NCI-H1694 (cell line): ENCODE measurements at regions not wholly inside any gene's neighbourhood (a gene's known extent, or its start where the extent isn't known, plus 50 kb on each side); places are given as distances from the start of the nearest gene placed in this dataset.

ENCODE experiments used
- DNase-seq: peaks from one replicate; lab custom pipeline; 2025; lab: John Stamatoyannopoulos, UW

- DNase-seq = no peak
These were observed 669.0 kb upstream of the RBFOX1 start for GRCh38 chr16:6663668-6664067.

- no peak for DNase-seq
These were observed 675.9 kb upstream of the RBFOX1 start for GRCh38 chr16:6656760-6657159.

GRCh38 chr16:6646891-6647290, 685.8 kb upstream of the RBFOX1 start:
- DNase-seq = no peak

- no peak for DNase-seq
These were observed 686.7 kb upstream of the RBFOX1 start for GRCh38 chr16:6645768-6646568.

GRCh38 chr16:6644916-6645315, 687.7 kb upstream of the RBFOX1 start:
- no peak for DNase-seq

- DNase-seq = peak; percentile 59
These were observed 689.5 kb upstream of the RBFOX1 start for GRCh38 chr16:6643080-6643686.

- no peak for DNase-seq
These were observed 690.4 kb upstream of the RBFOX1 start for GRCh38 chr16:6642271-6642670.

GRCh38 chr16:6641091-6641490, 691.6 kb upstream of the RBFOX1 start:
- DNase-seq = peak; percentile 25

- no peak for DNase-seq
These were observed 696.2 kb upstream of the RBFOX1 start for GRCh38 chr16:6636457-6636856.

- DNase-seq = no peak
These were observed 698.5 kb upstream of the RBFOX1 start for GRCh38 chr16:6634151-6634550.

- no peak for DNase-seq
These were observed 699.2 kb upstream of the RBFOX1 start for GRCh38 chr16:6633456-6633855.

- DNase-seq = no peak
These were observed 703.5 kb upstream of the RBFOX1 start for GRCh38 chr16:6629110-6629509.

GRCh38 chr16:6625606-6626005, 707.0 kb upstream of the RBFOX1 start:
- no peak for DNase-seq

GRCh38 chr16:6618874-6619273, 713.8 kb upstream of the RBFOX1 start:
- DNase-seq = no peak

GRCh38 chr16:6616746-6617145, 715.9 kb upstream of the RBFOX1 start:
- DNase-seq = peak; percentile 17

GRCh38 chr16:6615636-6616035, 717.0 kb upstream of the RBFOX1 start:
- no peak for DNase-seq

GRCh38 chr16:6611535-6611934, 721.1 kb upstream of the RBFOX1 start:
- DNase-seq = no peak

- DNase-seq = no peak
These were observed 727.2 kb upstream of the RBFOX1 start for GRCh38 chr16:6605490-6605889.

- DNase-seq = no peak
These were observed 728.8 kb upstream of the RBFOX1 start for GRCh38 chr16:6603780-6604325.

GRCh38 chr16:6602405-6602804, 730.2 kb upstream of the RBFOX1 start:
- DNase-seq = peak; percentile 31

- DNase-seq = no peak
These were observed 732.5 kb upstream of the RBFOX1 start for GRCh38 chr16:6600167-6600566.

GRCh38 chr16:6593799-6594198, 738.8 kb upstream of the RBFOX1 start:
- DNase-seq = no peak

GRCh38 chr16:6576606-6577005, 756.0 kb upstream of the RBFOX1 start:
- DNase-seq = peak; percentile 5
